OCI-LY3 (cell line): ENCODE measurements at regions not wholly inside any gene's neighbourhood (a gene's known extent, or its start where the extent isn't known, plus 50 kb on each side); places are given as distances from the start of the nearest gene placed in this dataset.

Experiments used
- CTCF ChIP-seq: fragments of 200-600, 300-600 bp; sonication (generic); IDR thresholded peaks from 2 replicates; pipeline ENCODE4 v1.5.1; 2014; ENCODE audit warnings: antibody characterized with exemption, low read length, low read depth
- EZH2phosphoT487 ChIP-seq: fragments of 200-600 bp; shearing (Covaris generic); IDR thresholded peaks from 2 replicates; pipeline ENCODE4 v1.6.1; 2018; ENCODE audit warnings: antibody characterized with exemption, mixed run types, low read depth

- TF ChIP-seq CTCF (no peak), EZH2phosphoT487 (no peak)
Observed at GRCh38 chr6:139891471-139891870, 517.0 kb upstream of the CITED2 start.
